IMR-90 (cell line): ENCODE measurements at regions not wholly inside any gene's neighbourhood (a gene's known extent, or its start where the extent isn't known, plus 50 kb on each side); places are given as distances from the start of the nearest gene placed in this dataset.

Source experiments
- ATAC-seq: fragments of 200-7000 bp; cut with Tn5 transposase; 2 replicates; pipeline ENCODE4 v1.9.1; 2020; ENCODE audit warnings: low read depth, mild to moderate bottlenecking, moderate library complexity
- BruUV-seq: library from RNA; stranded (reverse); fragments of 400-500 nt; replicated peaks from 2 replicates; lab custom pipeline; 2021; lab: Mats Ljungman, UMichigan
- CTCF ChIA-PET: fragments of 300-600 bp; formaldehyde crosslinking; extraction: SDS; loops from one replicate; lab custom pipeline; 2021; ENCODE audit warnings: antibody characterized with exemption; lab: Yijun Ruan, JAX
- POLR2A ChIA-PET: fragments of 300-600 bp; sonication (Branson Sonifier 250); formaldehyde crosslinking; loops from one replicate; lab custom pipeline; 2022; ENCODE audit warnings: antibody characterized with exemption; ENCODE audit not compliant: unreplicated experiment; lab: Charles Lee
- DNase-seq: peaks from one replicate; pipeline ENCODE4 v3.0.0; 2013
- H2AFZ ChIP-seq: replicated peaks from 2 replicates; pipeline ENCODE3; 2013; ENCODE audit warnings: low read length, mild to moderate bottlenecking; ENCODE audit not compliant: poor library complexity
- H2AK5ac ChIP-seq: 2 replicates; pipeline ENCODE4 v1.6.1; 2013; ENCODE audit warnings: low read depth, low read length, inconsistent platforms
- H2AK9ac ChIP-seq: replicated peaks from 2 replicates; pipeline ENCODE3; 2013; ENCODE audit warnings: mild to moderate bottlenecking, low read depth, low read length, moderate library complexity; ENCODE audit not compliant: poor library complexity
- H2BK120ac ChIP-seq: 2 replicates; pipeline ENCODE4 v1.6.1; 2013; ENCODE audit warnings: low read depth, low read length, inconsistent platforms
- H2BK15ac ChIP-seq: 3 replicates; pipeline ENCODE4 v1.6.1; 2013; ENCODE audit warnings: low read depth, low read length, inconsistent platforms
- H2BK20ac ChIP-seq: 2 replicates; pipeline ENCODE4 v1.6.1; 2013; ENCODE audit warnings: low read depth, mild to moderate bottlenecking, inconsistent platforms, low read length, moderate library complexity
- H2BK5ac ChIP-seq: 2 replicates; pipeline ENCODE4 v1.6.1; 2013; ENCODE audit warnings: mild to moderate bottlenecking, low read depth, low read length, inconsistent platforms; ENCODE audit not compliant: poor library complexity, severe bottlenecking
- H3K14ac ChIP-seq: replicated peaks from 2 replicates; pipeline ENCODE4 v1.6.1; 2013; ENCODE audit warnings: low read depth, low read length, inconsistent platforms
- H3K18ac ChIP-seq: 2 replicates; pipeline ENCODE4 v1.6.1; 2013; ENCODE audit warnings: low read depth, low read length, control low read depth
- H3K23ac ChIP-seq: 2 replicates; pipeline ENCODE4 v1.6.1; 2013; ENCODE audit warnings: low read depth, low read length, inconsistent platforms
- H3K27ac ChIP-seq: 2 replicates; pipeline ENCODE4 v1.5.1; 2013; ENCODE audit warnings: mild to moderate bottlenecking, control low read depth, low read length; ENCODE audit not compliant: insufficient read depth
- H3K27me3 ChIP-seq: 2 replicates; pipeline ENCODE4 v1.6.1; 2013; ENCODE audit warnings: low read length; ENCODE audit not compliant: control insufficient read depth, insufficient read depth
- H3K36me3 ChIP-seq: 2 replicates; pipeline ENCODE4 v1.6.1; 2013; ENCODE audit warnings: low read length, mixed read lengths; ENCODE audit not compliant: control insufficient read depth, insufficient read depth
- H3K4ac ChIP-seq: 2 replicates; pipeline ENCODE4 v1.6.1; 2013; ENCODE audit warnings: low read depth, low read length, inconsistent platforms
- H3K4me1 ChIP-seq: 2 replicates; pipeline ENCODE4 v1.6.1; 2013; ENCODE audit warnings: low read length, mixed read lengths; ENCODE audit not compliant: control insufficient read depth, insufficient read depth
- H3K4me2 ChIP-seq: 2 replicates; pipeline ENCODE4 v1.6.1; 2013; ENCODE audit warnings: low read depth, mild to moderate bottlenecking, control low read depth, low read length, moderate library complexity
- H3K4me3 ChIP-seq: 2 replicates; pipeline ENCODE4 v1.5.1; 2013; ENCODE audit warnings: low read depth, mild to moderate bottlenecking, control low read depth, low read length, moderate library complexity; ENCODE audit not compliant: insufficient read depth
- H3K56ac ChIP-seq: 2 replicates; pipeline ENCODE4 v1.6.1; 2013; ENCODE audit warnings: low read length, inconsistent platforms; ENCODE audit not compliant: insufficient read depth; ENCODE audit errors: extremely low read depth
- H3K79me1 ChIP-seq, 2 experiments: 2 replicates each; pipeline ENCODE4 v1.6.1; 2013; ENCODE audit warnings: low read length in 2 of 2, inconsistent platforms in 1 of 2, low read depth in 1 of 2
- H3K9ac ChIP-seq: 2 replicates; pipeline ENCODE4 v1.6.1; 2013; ENCODE audit warnings: low read depth, low read length, control low read depth
- H3K9me1 ChIP-seq: 2 replicates; pipeline ENCODE4 v1.6.1; 2013; ENCODE audit warnings: low read length, inconsistent platforms; ENCODE audit not compliant: insufficient read depth
- H3K9me3 ChIP-seq: 2 replicates; pipeline ENCODE4 v1.6.1; 2013; ENCODE audit warnings: low read length; ENCODE audit not compliant: control insufficient read depth, insufficient read depth
- H4K20me1 ChIP-seq: 2 replicates; pipeline ENCODE4 v1.6.1; 2013; ENCODE audit warnings: low read length, inconsistent platforms; ENCODE audit not compliant: insufficient read depth
- H4K5ac ChIP-seq: 2 replicates; pipeline ENCODE4 v1.6.1; 2013; ENCODE audit warnings: mild to moderate bottlenecking, low read depth, low read length, control low read depth
- H4K8ac ChIP-seq, 2 experiments: 2 replicates each; pipeline ENCODE4 v1.6.1; 2013; ENCODE audit warnings: low read depth in 2 of 2, low read length in 2 of 2, control low read depth in 1 of 2, inconsistent platforms in 1 of 2
- H4K91ac ChIP-seq: 2 replicates; pipeline ENCODE4 v1.6.1; 2013; ENCODE audit warnings: low read depth, low read length, inconsistent platforms; ENCODE audit not compliant: insufficient read depth
- BHLHE40 ChIP-seq: fragments of 150-350 bp; IDR thresholded peaks from 2 replicates; pipeline ENCODE4 v1.6.1; 2016; ENCODE audit warnings: mild to moderate bottlenecking, low read depth, low read length
- CEBPB ChIP-seq: IDR thresholded peaks from 2 replicates; pipeline ENCODE4 v1.6.1; 2012; ENCODE audit warnings: low read depth, low read length, improper control_type of control experiment
- CHD1 ChIP-seq: IDR thresholded peaks from 2 replicates; pipeline ENCODE4 v1.6.1; 2012; ENCODE audit warnings: low read depth, low read length, improper control_type of control experiment
- CTCF ChIP-seq: conservative IDR thresholded peaks from 2 replicates; pipeline ENCODE4 v1.5.1; 2012; ENCODE audit warnings: mild to moderate bottlenecking, low read depth, low read length, improper control_type of control experiment
- ELK1 ChIP-seq: fragments of 150-350 bp; IDR thresholded peaks from 2 replicates; pipeline ENCODE4 v1.6.1; 2016; ENCODE audit warnings: low read depth, mild to moderate bottlenecking, low read length, moderate library complexity, borderline replicate concordance
- MAFK ChIP-seq: IDR thresholded peaks from 2 replicates; pipeline ENCODE4 v1.6.1; 2012; ENCODE audit warnings: low read depth, low read length, improper control_type of control experiment
- MAZ ChIP-seq: IDR thresholded peaks from 2 replicates; pipeline ENCODE4 v1.6.1; 2012; ENCODE audit warnings: low read depth, mild to moderate bottlenecking, low read length, improper control_type of control experiment, moderate library complexity, borderline replicate concordance
- MXI1 ChIP-seq: IDR thresholded peaks from 2 replicates; pipeline ENCODE4 v1.6.1; 2012; ENCODE audit warnings: low read depth, mild to moderate bottlenecking, low read length, moderate library complexity, borderline replicate concordance
- NFE2L2 ChIP-seq: fragments of 150-350 bp; IDR thresholded peaks from 2 replicates; pipeline ENCODE4 v1.6.1; 2016; ENCODE audit warnings: low read depth, mild to moderate bottlenecking, low read length
- POLR2A ChIP-seq: IDR thresholded peaks from 2 replicates; pipeline ENCODE4 v1.6.1; 2012; ENCODE audit warnings: mild to moderate bottlenecking, low read depth, low read length
- RAD21 ChIP-seq: IDR thresholded peaks from 2 replicates; pipeline ENCODE4 v1.6.1; 2012; ENCODE audit warnings: low read length, improper control_type of control experiment
- RFX5 ChIP-seq: IDR thresholded peaks from 2 replicates; pipeline ENCODE4 v1.8.0; 2012; ENCODE audit warnings: low read depth, mild to moderate bottlenecking, low read length, moderate library complexity
- SMC3 ChIP-seq: fragments of 150-350 bp; IDR thresholded peaks from 2 replicates; pipeline ENCODE4 v1.6.1; 2016; ENCODE audit warnings: low read depth, mild to moderate bottlenecking, antibody characterized with exemption, low read length, moderate library complexity
- USF2 ChIP-seq: fragments of 150-350 bp; IDR thresholded peaks from 2 replicates; pipeline ENCODE4 v1.6.1; 2017; ENCODE audit warnings: mild to moderate bottlenecking, antibody characterized with exemption, low read length, low read depth
- WGBS, 2 experiments: methylation state at CpG; one replicate each; pipeline versions ENCODE4 v1.1.5 to v1.1.7; 2013; ENCODE audit warnings: missing lambda C conversion rate in 2 of 2; ENCODE audit not compliant: insufficient read length in 1 of 2; ENCODE audit errors: extremely low coverage in 2 of 2; 5-methylcytosine and 5-hydroxymethylcytosine counted together
- dilution Hi-C: fragments of 300-500 bp; cut with HindIII; formaldehyde crosslinking; loops from one replicate; pipeline ENCODE4 v1.14.3; 2018; ENCODE audit warnings: low sequenced_read_pairs; ENCODE audit not compliant: unreplicated experiment
- in situ Hi-C: fragments of 300-500 bp; cut with MboI; formaldehyde crosslinking; loops from 3 replicates; pipeline ENCODE4 v1.14.3; 2019; ENCODE audit warnings: low sequenced_read_pairs, inconsistent platforms, mixed read lengths
- intact Hi-C: fragments of 100-400 bp; cut with micrococcal nuclease; formaldehyde crosslinking; loops from 2 replicates; pipeline ENCODE4 v1.10.0; 2022

GRCh38 chr11:22543261-22543660, 82.4 kb downstream of the FANCF start:
- dilution Hi-C loops, result no loop called here
- Histone ChIP-seq H3K9me1 (no peaks in the 10 kb centered on the region), H2AK9ac (no peak overlapping the region), H4K8ac (no peak overlapping the region), H2AK5ac (no peak overlapping the region), H3K4me3 (no peak overlapping the region), H4K5ac (no peak overlapping the region), H4K20me1 (no peaks in the 10 kb centered on the region), H3K23ac (no peak overlapping the region), H3K18ac (no peak overlapping the region), H3K79me1 (no peaks in the 10 kb centered on the region), H2AFZ (no peak overlapping the region), H3K27ac (no peak overlapping the region), H3K36me3 (no peaks in the 10 kb centered on the region), H3K9ac (no peak overlapping the region), H4K91ac (no peak overlapping the region), H3K27me3 (no peaks in the 10 kb centered on the region), H3K14ac (no peak overlapping the region), H3K4ac (no peak overlapping the region), H2BK20ac (no peak overlapping the region), H3K4me2 (no peak overlapping the region), H2BK120ac (no peak overlapping the region), H3K56ac (no peak overlapping the region), H3K4me1 (no peaks in the 10 kb centered on the region), H3K9me3 (no peaks in the 10 kb centered on the region), H2BK15ac (no peak overlapping the region), H2BK5ac (no peak overlapping the region)
- no CpG with 5 or more reads among the region's 4 CpGs for WGBS, 2 experiments
- BruUV-seq, result no TSS peak
- ATAC-seq, result no peak
- no peak for TF ChIP-seq CHD1
- TF ChIP-seq NFE2L2, result no peak
- no peak for TF ChIP-seq RAD21
- TF ChIP-seq SMC3, result no peak
- no peak for TF ChIP-seq POLR2A
- no peak for TF ChIP-seq CEBPB
- no peak for TF ChIP-seq MAZ
- no peak for TF ChIP-seq RFX5
- no peak for TF ChIP-seq USF2
- TF ChIP-seq ELK1, result no peak
- TF ChIP-seq CTCF, result no peak
- TF ChIP-seq BHLHE40, result no peak
- TF ChIP-seq MAFK, result no peak
- no peak for TF ChIP-seq MXI1
- CTCF ChIA-PET, result no interaction called here
- DNase-seq, result no peak
- intact Hi-C loops, result no loop called here
- POLR2A ChIA-PET, result no interaction called here
- in situ Hi-C loops, result no loop called here
